GM19372 (cell line): ENCODE measurements at regions not wholly inside any gene's neighbourhood (a gene's known extent, or its start where the extent isn't known, plus 50 kb on each side); places are given as distances from the start of the nearest gene placed in this dataset.
A peak's percentile ranks its signal among the peaks of the same experiment; 100 is the strongest.

Experiments used
- ATAC-seq: cut with Tn5 transposase; IDR thresholded peaks from one replicate; pipeline ENCODE4 v1.9.1; 2021; ENCODE audit warnings: mild to moderate bottlenecking, low read depth, moderate library complexity; ENCODE audit not compliant: unreplicated experiment

- no peak for ATAC-seq
These were observed 220.4 kb upstream of the CFAP20DC start for GRCh38 chr3:59270209-59270608.

- no peak for ATAC-seq
These were observed 218.3 kb upstream of the CFAP20DC start for GRCh38 chr3:59268170-59268569.

DNA sequence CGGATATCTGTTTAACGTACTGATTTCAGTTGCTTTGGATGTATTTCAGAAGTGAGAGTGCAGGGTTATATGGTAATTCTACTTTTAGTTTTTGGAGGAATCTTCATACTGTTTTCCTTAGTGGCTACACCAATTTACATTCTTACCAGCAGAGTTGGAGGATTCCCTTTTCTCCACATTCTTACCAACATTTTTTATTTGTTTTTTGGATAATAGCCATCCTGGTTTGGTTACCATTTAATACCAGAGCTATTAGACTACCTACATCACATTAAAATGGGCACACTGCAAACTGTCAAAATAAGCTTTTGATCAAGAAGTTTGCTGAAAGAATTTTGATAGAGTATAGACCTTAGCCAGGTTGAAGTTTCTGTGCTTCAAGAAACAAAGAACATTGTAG, 217.2 kb upstream of the CFAP20DC start:
- ATAC-seq, result no peak

- no peak for ATAC-seq
These were observed 216.7 kb upstream of the CFAP20DC start for GRCh38 chr3:59266551-59266950.

GRCh38 chr3:59265566-59265965, 215.7 kb upstream of the CFAP20DC start:
- ATAC-seq, result no peak

DNA sequence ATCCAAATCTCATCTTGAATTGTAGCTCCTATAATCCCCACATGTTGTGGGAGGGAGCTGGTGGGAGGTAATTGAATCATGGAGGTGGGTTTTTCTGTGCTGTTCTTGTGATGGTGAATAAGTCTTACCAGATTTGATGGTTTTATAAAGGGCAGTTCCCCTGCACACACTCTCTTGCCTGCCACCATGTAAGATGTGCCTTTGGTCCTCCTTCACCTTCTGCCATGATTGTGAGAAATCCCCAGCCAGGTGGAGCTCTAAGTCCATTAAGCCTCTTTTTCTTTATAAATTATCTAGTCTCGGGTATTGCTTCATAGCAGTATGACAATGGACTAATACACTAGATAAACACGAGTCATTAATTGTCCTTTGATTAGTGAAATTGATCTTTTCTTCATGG, 214.5 kb upstream of the CFAP20DC start:
- no peak for ATAC-seq

DNA sequence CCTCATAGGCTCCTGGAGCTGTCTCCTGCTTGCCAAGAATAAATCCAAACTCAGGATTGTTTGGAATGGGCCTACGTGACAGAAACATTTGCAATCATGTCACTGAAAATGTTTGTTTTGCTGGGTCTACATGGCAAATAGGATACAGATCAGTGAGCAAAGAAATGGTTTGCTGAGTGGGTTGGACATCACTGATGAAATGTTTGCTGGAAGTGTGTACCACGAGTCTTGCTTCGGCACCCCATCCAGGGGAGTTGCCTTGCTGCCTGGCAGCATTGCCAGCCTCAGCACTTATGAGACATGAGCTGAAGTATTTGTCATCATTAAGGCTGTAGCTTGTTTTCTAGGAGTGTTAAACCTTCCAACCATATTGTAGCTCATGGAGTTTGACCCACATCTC, 213.3 kb upstream of the CFAP20DC start:
- ATAC-seq, result no peak

GRCh38 chr3:59262076-59262498, 212.3 kb upstream of the CFAP20DC start:
- peak; percentile 88 for ATAC-seq

DNA sequence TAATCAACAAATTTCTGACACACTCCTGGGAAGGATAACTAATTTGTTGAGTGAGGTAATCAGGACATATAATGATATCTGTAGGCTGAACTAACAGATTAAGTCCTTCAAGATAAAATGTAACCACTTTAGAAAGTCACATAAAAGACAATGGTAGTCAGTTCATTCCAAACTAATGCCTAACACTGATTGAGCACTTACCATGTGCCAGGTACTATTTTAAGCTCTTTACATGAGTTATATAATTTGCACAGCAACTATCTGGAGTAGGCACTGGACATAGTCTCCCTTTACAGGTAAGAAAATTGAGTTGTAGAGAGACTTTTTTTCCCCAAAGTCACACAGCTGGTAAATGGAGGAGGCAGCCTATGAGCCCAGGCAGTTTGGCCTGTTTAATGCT, 211.2 kb upstream of the CFAP20DC start:
- no peak for ATAC-seq

DNA sequence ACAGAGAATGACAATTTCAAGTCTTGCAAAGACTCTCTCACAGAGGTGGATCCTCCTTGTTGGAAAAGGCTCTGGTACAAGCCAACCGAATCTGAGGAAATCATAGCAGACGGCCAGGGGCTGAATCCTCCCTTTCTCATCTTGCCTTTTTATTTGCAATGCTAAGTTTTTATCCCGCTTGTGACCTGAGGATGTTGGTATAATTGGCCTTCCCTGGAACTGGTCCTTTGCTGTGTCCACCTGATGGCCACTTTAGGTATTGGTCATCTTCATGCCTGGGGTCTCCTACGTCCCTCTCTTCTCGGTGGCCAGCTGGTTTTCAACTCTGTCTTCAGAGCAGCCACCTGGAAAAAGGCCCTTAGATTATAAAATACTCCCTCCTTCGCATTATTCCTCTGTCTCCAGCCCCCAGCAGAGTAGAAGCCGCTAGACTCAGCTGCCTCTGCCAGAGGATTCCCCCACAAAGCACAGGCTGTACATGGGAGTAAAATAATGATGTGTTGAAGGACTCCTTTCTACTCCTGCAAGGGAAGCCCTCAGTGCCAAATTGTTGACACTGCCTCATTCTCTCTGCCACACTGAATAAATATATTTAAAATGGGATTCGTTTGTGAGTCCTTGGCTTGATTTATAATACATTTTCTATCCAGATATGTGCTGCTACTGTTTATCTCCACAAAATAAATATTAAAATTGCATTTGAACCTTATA, 208.9 kb upstream of the CFAP20DC start:
- no peak for ATAC-seq

- ATAC-seq, result no peak
These were observed 207.7 kb upstream of the CFAP20DC start for GRCh38 chr3:59257506-59257905.

GRCh38 chr3:59256230-59256629, 206.4 kb upstream of the CFAP20DC start:
- ATAC-seq, result no peak

DNA sequence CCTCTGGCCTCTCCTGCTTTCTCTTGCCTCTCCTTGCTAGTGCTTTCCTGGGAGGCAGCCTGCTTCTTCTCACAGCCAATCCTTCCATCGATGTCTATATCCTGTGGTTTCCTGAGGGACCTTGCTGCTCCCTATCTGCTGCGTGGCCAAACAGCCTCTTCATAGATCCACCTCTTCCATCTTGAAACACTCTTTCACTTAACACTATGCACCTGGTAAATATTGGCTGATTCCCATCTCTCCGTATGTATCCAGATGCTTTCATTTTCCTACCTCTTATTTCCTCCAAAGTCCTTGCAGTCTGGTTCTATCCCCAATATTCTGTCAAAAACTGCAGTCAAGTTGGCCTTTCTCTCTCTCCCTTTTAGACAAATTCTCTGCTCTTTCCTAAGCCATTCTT, 205.2 kb upstream of the CFAP20DC start:
- no peak for ATAC-seq

DNA sequence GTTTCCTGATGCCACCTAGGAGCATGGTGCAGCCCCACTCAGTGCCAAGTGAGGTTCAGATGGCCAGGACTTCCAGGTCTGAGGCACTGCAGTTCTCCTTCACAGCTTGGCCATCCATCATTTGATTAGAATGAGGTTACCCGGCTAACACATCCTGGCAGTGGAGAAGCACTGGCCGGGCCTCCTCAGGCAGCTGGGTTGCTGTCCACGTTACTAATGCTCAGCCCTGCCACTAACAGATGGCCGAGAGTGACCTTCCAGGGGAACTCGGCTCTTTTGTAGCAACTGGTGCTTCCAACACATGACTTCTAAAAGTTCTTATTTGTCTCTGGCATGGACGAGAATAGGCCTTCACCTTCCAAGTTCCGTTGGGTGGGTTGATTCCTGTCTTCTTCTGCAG, 204.6 kb upstream of the CFAP20DC start:
- ATAC-seq, result no peak

DNA sequence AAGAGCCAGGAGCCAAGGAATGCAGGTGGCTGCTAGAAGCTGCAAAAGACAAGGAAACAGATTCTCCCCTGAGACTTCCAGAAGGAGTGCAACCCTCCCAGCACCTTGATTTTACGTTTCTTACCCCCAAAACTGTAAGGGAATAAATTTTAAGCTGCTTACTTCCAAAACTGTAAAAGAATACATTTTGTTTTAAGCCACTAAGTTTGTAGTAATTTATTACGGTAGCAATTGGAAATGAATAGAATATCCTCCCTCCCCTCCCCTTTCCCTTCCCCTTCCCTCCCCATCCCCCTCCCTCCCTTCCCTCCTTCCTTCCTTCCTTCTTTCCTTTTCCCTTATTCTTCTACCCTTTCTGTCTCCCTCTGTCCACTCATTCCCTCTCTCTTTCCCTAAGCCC, 203.7 kb upstream of the CFAP20DC start:
- no peak for ATAC-seq

DNA sequence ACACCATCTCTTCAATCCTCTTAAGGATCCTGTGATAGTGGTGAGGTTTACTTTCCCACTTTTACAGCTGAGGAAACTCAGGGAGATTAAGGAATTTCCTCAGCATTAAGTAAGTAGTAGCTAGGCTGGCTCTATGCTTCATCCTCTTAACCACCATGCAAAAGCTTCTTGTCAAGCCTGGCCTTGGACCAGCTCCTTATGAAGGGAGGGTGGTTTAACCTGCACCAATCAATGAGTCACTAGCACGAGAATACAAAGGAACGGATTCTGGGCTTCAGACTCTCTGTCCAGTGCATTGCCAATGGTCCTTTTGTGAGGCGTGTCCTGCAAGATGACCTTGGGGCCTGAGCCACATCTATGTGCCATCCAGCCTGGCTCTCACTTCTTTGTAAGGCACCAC, 202.0 kb upstream of the CFAP20DC start:
- ATAC-seq, result no peak

GRCh38 chr3:59250600-59250999, 200.8 kb upstream of the CFAP20DC start:
- no peak for ATAC-seq

GRCh38 chr3:59249698-59250361, 200.0 kb upstream of the CFAP20DC start:
- ATAC-seq, result no peak

DNA sequence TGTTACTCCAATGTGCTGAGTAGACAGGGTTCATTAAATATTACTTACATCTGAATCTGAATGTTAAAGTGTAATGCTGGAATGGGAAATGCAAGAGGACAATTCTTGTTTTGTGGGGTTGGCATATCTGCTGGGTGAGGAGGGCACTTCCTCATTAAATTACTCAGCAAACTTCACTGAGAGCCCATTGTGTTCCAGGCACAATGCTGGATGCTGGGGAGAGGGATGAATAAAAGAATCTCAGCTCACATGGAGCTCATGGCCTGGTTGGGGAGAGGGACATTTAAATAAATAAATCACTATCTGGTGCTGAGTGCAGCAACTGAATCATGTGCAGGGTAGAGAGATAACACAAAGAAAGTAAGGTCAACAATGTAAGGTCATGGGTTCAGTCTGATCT, 199.2 kb upstream of the CFAP20DC start:
- no peak for ATAC-seq

- peak; percentile 51 for ATAC-seq
These were observed 197.6 kb upstream of the CFAP20DC start for GRCh38 chr3:59247402-59247841.

DNA sequence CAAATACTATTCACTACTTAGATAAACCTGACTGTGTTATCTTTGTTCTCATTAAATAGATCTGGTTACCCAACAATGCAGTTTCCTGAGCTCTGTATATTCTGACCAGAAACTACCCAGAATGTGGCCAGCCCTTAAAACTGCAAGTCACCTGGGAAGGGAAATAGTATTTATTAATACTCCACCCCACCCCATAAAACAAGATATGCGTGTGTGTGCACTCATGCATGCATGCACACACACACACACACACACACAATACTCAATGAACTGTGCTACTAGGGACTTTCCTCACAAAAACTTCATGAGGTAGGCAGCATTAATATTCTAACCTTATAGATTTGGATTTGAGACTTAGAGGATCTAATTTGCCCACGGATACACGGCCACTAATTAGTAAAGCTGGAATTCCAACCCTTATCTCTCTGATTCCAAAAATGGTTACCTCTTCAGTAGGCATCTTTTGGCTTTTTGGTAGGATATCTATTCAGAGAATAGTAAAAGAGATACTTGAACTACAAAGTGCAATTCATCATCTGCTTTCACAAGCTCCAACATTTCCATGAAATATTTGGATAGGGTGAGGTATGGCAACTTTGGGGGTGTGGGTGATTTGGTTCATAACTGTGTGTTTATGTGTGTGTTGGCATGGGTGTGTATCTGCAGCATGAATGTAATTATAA, 197.0 kb upstream of the CFAP20DC start:
- ATAC-seq, result peak; percentile 52
